NT2/D1 (cell line): ENCODE measurements at regions not wholly inside any gene's neighbourhood (a gene's known extent, or its start where the extent isn't known, plus 50 kb on each side); places are given as distances from the start of the nearest gene placed in this dataset.

Source experiments
- SUZ12 ChIP-seq: IDR thresholded peaks from 2 replicates; pipeline ENCODE4 v1.6.1; 2011; ENCODE audit not compliant: insufficient read length, insufficient read depth; ENCODE audit errors: extremely low read depth
- YY1 ChIP-seq: IDR thresholded peaks from 2 replicates; pipeline ENCODE4 v1.6.1; 2011; ENCODE audit not compliant: insufficient read length, insufficient read depth

GRCh38 chr5:86137297-86137696 is 480.4 kb upstream of the COX7C start:
- no peak for TF ChIP-seq YY1
- TF ChIP-seq SUZ12, result no peak
